ENCODE measurements at regions not wholly inside any gene's neighbourhood (a gene's known extent, or its start where the extent isn't known, plus 50 kb on each side); places are given as distances from the start of the nearest gene placed in this dataset.

GRCh38 chr3:148221303-148221702 lies 476.4 kb upstream of the AGTR1 start:
- no peak for TF ChIP-seq POLR2A (IDR thresholded peaks at IDR 0.05; ENCODE audit: low read depth)
- no peak for TF ChIP-seq CTCF (IDR thresholded peaks at IDR 0.05)
- TF ChIP-seq POLR2AphosphoS5 (IDR thresholded peaks at IDR 0.05): no peak
- TF ChIP-seq EP300 (IDR thresholded peaks at IDR 0.05): no peak
